OCI-LY7 (cell line): ENCODE measurements at regions not wholly inside any gene's neighbourhood (a gene's known extent, or its start where the extent isn't known, plus 50 kb on each side); places are given as distances from the start of the nearest gene placed in this dataset.

Experiments
- BruUV-seq: library from RNA; stranded (reverse); fragments of 400-500 nt; replicated peaks from 2 replicates; lab custom pipeline; 2021; lab: Mats Ljungman, UMichigan
- CTCF ChIA-PET: fragments of 300-600 bp; sonication (Branson Sonifier 250); formaldehyde crosslinking; loops from one replicate; lab custom pipeline; 2022; ENCODE audit warnings: antibody characterized with exemption; ENCODE audit not compliant: unreplicated experiment; lab: Charles Lee
- POLR2A ChIA-PET: fragments of 300-600 bp; sonication (Branson Sonifier 250); formaldehyde crosslinking; loops from one replicate; lab custom pipeline; 2022; ENCODE audit warnings: antibody characterized with exemption; lab: Charles Lee
- DNase-seq: peaks from one replicate; pipeline ENCODE4 v3.0.0-alpha.2; 2015; ENCODE audit warnings: low spot score
- H2AFZ ChIP-seq: fragments of 200-600 bp; sonication (generic), shearing (Covaris generic); 2 replicates; pipeline ENCODE4 v1.6.1; 2014; ENCODE audit warnings: mild to moderate bottlenecking, antibody characterized with exemption, low read length, moderate library complexity
- H3K27ac ChIP-seq: fragments of 200-600 bp; sonication (generic); 2 replicates; pipeline ENCODE4 v1.5.1; 2014; ENCODE audit warnings: mixed run types, low read depth, mild to moderate bottlenecking, moderate library complexity, low read length, inconsistent platforms; ENCODE audit not compliant: poor library complexity, severe bottlenecking
- H3K36me3 ChIP-seq: fragments of 200-600 bp; sonication (generic); 2 replicates; pipeline ENCODE4 v1.6.1; 2014; ENCODE audit warnings: mild to moderate bottlenecking, antibody characterized with exemption, low read length, moderate library complexity, mixed read lengths; ENCODE audit not compliant: insufficient read depth
- H3K4me1 ChIP-seq: fragments of 200-600 bp; sonication (generic); 2 replicates; pipeline ENCODE4 v1.5.1; 2014; ENCODE audit warnings: mild to moderate bottlenecking, low read length; ENCODE audit not compliant: insufficient read depth, poor library complexity, severe bottlenecking
- H3K4me2 ChIP-seq: fragments of 200-600 bp; sonication (generic); 2 replicates; pipeline ENCODE4 v1.6.1; 2014; ENCODE audit warnings: mild to moderate bottlenecking, low read length
- H3K4me3 ChIP-seq: fragments of 200-600 bp; sonication (generic); 2 replicates; pipeline ENCODE4 v1.5.1; 2014; ENCODE audit warnings: mild to moderate bottlenecking, low read depth, low read length; ENCODE audit not compliant: poor library complexity, severe bottlenecking
- H3K79me2 ChIP-seq: fragments of 200-600 bp; sonication (generic); 2 replicates; pipeline ENCODE4 v1.6.1; 2016; ENCODE audit warnings: low read depth, mild to moderate bottlenecking, low read length, moderate library complexity, mixed read lengths; ENCODE audit not compliant: insufficient read depth
- H3K9me2 ChIP-seq: fragments of 200-600 bp; sonication (generic); 2 replicates; pipeline ENCODE4 v1.6.1; 2016; ENCODE audit warnings: mild to moderate bottlenecking, low read length, mixed read lengths; ENCODE audit not compliant: insufficient read depth
- H3K9me3 ChIP-seq: fragments of 200-600 bp; sonication (generic); 2 replicates; pipeline ENCODE4 v1.6.1; 2014; ENCODE audit warnings: mild to moderate bottlenecking, mixed run types, low read length, mixed read lengths
- H4K20me1 ChIP-seq: fragments of 200-600 bp; sonication (generic); 2 replicates; pipeline ENCODE4 v1.6.1; 2014; ENCODE audit warnings: mild to moderate bottlenecking, antibody characterized with exemption, low read length, moderate library complexity, mixed read lengths; ENCODE audit not compliant: insufficient read depth
- EZH2phosphoT487 ChIP-seq: fragments of 200-600 bp; sonication (generic); IDR thresholded peaks from 2 replicates; pipeline ENCODE4 v1.6.1; 2018; ENCODE audit warnings: low read depth, borderline replicate concordance, mild to moderate bottlenecking, mixed run types, antibody characterized with exemption, low read length, moderate library complexity, mixed read lengths
- intact Hi-C: fragments of 100-400 bp; cut with micrococcal nuclease; formaldehyde crosslinking; loops from one replicate; pipeline ENCODE4 v1.10.0; 2022; ENCODE audit not compliant: unreplicated experiment
- TF ChIP-seq, protein P1 (sequence below): fragments of 200-600 bp; sonication (generic); conservative IDR thresholded peaks from 2 replicates; pipeline ENCODE4 v1.5.1; 2014; ENCODE audit warnings: mild to moderate bottlenecking, antibody characterized with exemption, low read length, moderate library complexity, mixed read lengths

- H3K27ac ChIP-seq, result no peak overlapping the region
Observed at GRCh38 chrX:145881175-145881995, 63.8 kb downstream of the SLITRK2 start.

DNA sequence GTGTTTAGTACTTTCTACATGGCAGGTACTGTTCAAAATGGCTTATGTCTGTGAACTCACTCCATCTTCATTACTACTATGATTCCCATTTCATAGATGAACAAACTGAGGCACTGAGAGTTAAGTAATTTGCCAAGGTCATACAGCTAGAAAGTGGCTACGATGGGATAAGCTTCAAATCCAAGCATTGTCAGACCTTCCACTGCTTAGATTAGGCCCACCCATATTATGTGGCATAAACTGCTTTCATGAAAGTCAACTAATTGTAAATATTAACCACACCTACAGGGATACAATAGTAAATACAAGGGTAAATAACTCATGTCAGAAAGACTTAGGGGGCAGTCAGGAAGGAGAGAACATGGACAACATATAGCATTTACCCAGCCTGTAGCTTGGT lies 68.8 kb downstream of the SLITRK2 start:
- no peaks in the 10 kb centered on the region for H3K9me2 ChIP-seq
- no peaks in the 10 kb centered on the region for H3K9me3 ChIP-seq
- intact Hi-C loops, result no loop called here
- BruUV-seq, result no TSS peak
- H3K27ac ChIP-seq, result no peak overlapping the region
- H3K79me2 ChIP-seq, result no peaks in the 10 kb centered on the region
- POLR2A ChIA-PET, result no interaction called here
- CTCF ChIA-PET, result no interaction called here
- H3K4me2 ChIP-seq, result no peak overlapping the region
- H3K4me3 ChIP-seq, result no peak overlapping the region
- DNase-seq, result no peak
- no peaks in the 10 kb centered on the region for H4K20me1 ChIP-seq
- H3K36me3 ChIP-seq, result no peaks in the 10 kb centered on the region
- H3K4me1 ChIP-seq, result no peaks in the 10 kb centered on the region
- no peak for TF ChIP-seq EZH2phosphoT487
- TF ChIP-seq, protein P1, sequence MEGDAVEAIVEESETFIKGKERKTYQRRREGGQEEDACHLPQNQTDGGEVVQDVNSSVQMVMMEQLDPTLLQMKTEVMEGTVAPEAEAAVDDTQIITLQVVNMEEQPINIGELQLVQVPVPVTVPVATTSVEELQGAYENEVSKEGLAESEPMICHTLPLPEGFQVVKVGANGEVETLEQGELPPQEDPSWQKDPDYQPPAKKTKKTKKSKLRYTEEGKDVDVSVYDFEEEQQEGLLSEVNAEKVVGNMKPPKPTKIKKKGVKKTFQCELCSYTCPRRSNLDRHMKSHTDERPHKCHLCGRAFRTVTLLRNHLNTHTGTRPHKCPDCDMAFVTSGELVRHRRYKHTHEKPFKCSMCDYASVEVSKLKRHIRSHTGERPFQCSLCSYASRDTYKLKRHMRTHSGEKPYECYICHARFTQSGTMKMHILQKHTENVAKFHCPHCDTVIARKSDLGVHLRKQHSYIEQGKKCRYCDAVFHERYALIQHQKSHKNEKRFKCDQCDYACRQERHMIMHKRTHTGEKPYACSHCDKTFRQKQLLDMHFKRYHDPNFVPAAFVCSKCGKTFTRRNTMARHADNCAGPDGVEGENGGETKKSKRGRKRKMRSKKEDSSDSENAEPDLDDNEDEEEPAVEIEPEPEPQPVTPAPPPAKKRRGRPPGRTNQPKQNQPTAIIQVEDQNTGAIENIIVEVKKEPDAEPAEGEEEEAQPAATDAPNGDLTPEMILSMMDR, result no peak
- H2AFZ ChIP-seq, result no peak overlapping the region

More at GRCh38 chrX:145881175-145881995, 63.8 kb downstream of the SLITRK2 start:
- no peak overlapping the region for H3K4me3 ChIP-seq
- no peaks in the 10 kb centered on the region for H3K9me2 ChIP-seq
- no TSS peak for BruUV-seq
- ChIA-PET POLR2A (no interaction called here), CTCF (no interaction called here)
- H4K20me1 ChIP-seq, result no peaks in the 10 kb centered on the region
- intact Hi-C loops, result no loop called here
- no peak overlapping the region for H2AFZ ChIP-seq
- H3K9me3 ChIP-seq, result no peaks in the 10 kb centered on the region
- H3K79me2 ChIP-seq, result no peaks in the 10 kb centered on the region
- no peak overlapping the region for H3K4me2 ChIP-seq
- TF ChIP-seq EZH2phosphoT487, result no peak
- TF ChIP-seq, protein P1, result no peak
- DNase-seq, result no peak
- H3K36me3 ChIP-seq, result no peaks in the 10 kb centered on the region
- no peaks in the 10 kb centered on the region for H3K4me1 ChIP-seq

DNA sequence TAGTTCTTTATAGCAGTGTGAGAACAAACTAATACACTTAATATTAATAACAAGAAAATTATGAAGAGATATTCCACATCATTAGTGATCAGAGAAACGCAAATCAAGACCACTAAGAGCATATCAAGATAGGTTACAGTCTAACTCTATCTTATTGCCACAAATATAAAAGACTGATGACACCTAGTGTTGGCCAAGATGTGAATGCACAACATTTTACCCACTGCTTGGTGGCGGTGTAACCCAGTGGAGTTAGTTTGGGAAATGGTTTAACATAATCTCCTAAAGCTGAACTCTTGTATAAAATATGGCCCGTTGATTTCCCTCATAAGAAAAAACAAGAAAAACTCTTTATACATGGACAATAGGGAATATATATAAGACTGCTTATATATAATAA lies 92.4 kb downstream of the SLITRK2 start:
- intact Hi-C loops, result no loop called here
- no peaks in the 10 kb centered on the region for H3K9me2 ChIP-seq
- H3K4me2 ChIP-seq, result no peak overlapping the region
- no peak for TF ChIP-seq EZH2phosphoT487
- no peaks in the 10 kb centered on the region for H4K20me1 ChIP-seq
- no peak for DNase-seq
- H3K79me2 ChIP-seq, result no peaks in the 10 kb centered on the region
- no TSS peak for BruUV-seq
- no peak overlapping the region for H3K27ac ChIP-seq
- ChIA-PET POLR2A (no interaction called here), CTCF (no interaction called here)
- no peaks in the 10 kb centered on the region for H3K36me3 ChIP-seq
- no peak overlapping the region for H3K4me3 ChIP-seq
- no peak overlapping the region for H2AFZ ChIP-seq
- H3K9me3 ChIP-seq, result no peaks in the 10 kb centered on the region
- no peaks in the 10 kb centered on the region for H3K4me1 ChIP-seq
